K562 (cell line): ENCODE measurements at regions not wholly inside any gene's neighbourhood (a gene's known extent, or its start where the extent isn't known, plus 50 kb on each side); places are given as distances from the start of the nearest gene placed in this dataset.

Source experiments
- ATAC-seq: fragments of 200-7000 bp; cut with Tn5 transposase; 3 replicates; pipeline ENCODE4 v1.9.1; 2020; ENCODE audit warnings: moderate library complexity
- BruUV-seq: library from RNA; stranded (reverse); fragments of 400-500 nt; replicated peaks from 2 replicates; lab custom pipeline; 2021; lab: Mats Ljungman, UMichigan
- CTCF ChIA-PET: fragments of 300-600 bp; formaldehyde crosslinking; extraction: SDS; loops from one replicate; lab custom pipeline; 2021; ENCODE audit warnings: low intra/inter-chr PET ratio; lab: Yijun Ruan, JAX
- POLR2A ChIA-PET: fragments of 300-600, 350-650 bp; sonication (Branson Sonifier 250); formaldehyde crosslinking; extraction: SDS; loops from one replicate; lab custom pipeline; 2021; ENCODE audit warnings: antibody characterized with exemption, inconsistent platforms; lab: Yijun Ruan, JAX
- DNase-seq, 4 experiments: peaks; one replicate each; pipeline versions ENCODE4 v3.0.0 to v3.0.0-alpha.2; 2011 to 2018; ENCODE audit warnings: low spot score in 3 of 4, mixed read lengths in 3 of 4; ENCODE audit errors: extremely low read depth in 1 of 4
- FAIRE-seq: peaks from 2 replicates; lab custom pipeline; 2011; peaks lifted over from hg19 to GRCh38; lab: Jason Lieb, UNC
- H2AFZ ChIP-seq: 2 replicates; pipeline ENCODE4 v1.6.0; 2011; ENCODE audit warnings: low read depth, low read length, control low read depth, inconsistent platforms
- H3K27ac ChIP-seq: fragments of 200-600 bp; 3 replicates; pipeline ENCODE4 v1.8.0; 2011; ENCODE audit warnings: low read depth, mild to moderate bottlenecking, control low read depth, inconsistent platforms, low read length, moderate library complexity, mixed read lengths; ENCODE audit errors: extremely low read depth
- H3K27me3 ChIP-seq, 2 experiments: fragments of 300-600 bp in 1 of 2; 2 replicates in 1 of 2; 3 replicates in 1 of 2; pipeline versions ENCODE4 v1.6.0 to v1.8.0; 2011; ENCODE audit warnings: inconsistent platforms in 2 of 2, low read length in 2 of 2, mild to moderate bottlenecking in 1 of 2, mixed read lengths in 1 of 2, moderate library complexity in 1 of 2; ENCODE audit not compliant: control insufficient read depth in 2 of 2, insufficient read depth in 2 of 2
- H3K36me3 ChIP-seq: fragments of 300-600 bp; 3 replicates; pipeline ENCODE4 v1.8.0; 2011; ENCODE audit warnings: mild to moderate bottlenecking, low read length, inconsistent platforms; ENCODE audit not compliant: control insufficient read depth, insufficient read depth
- H3K4me1 ChIP-seq, 2 experiments: fragments of 200-600 bp in 1 of 2; replicated peaks in 1 of 2; 2 replicates in 1 of 2; 3 replicates in 1 of 2; pipeline versions ENCODE4 v1.5.1 to v1.8.0; 2011; ENCODE audit warnings: inconsistent platforms in 2 of 2, low read length in 2 of 2, mild to moderate bottlenecking in 1 of 2, mixed read lengths in 1 of 2, moderate library complexity in 1 of 2; ENCODE audit not compliant: control insufficient read depth in 2 of 2, insufficient read depth in 2 of 2
- H3K4me2 ChIP-seq: 2 replicates; pipeline ENCODE4 v1.6.1; 2011; ENCODE audit warnings: low read length, control low read depth, inconsistent platforms, mixed read lengths; ENCODE audit not compliant: insufficient read depth
- H3K4me3 ChIP-seq: fragments of 200-600 bp; sonication (generic), shearing (Covaris generic); 2 replicates; pipeline ENCODE4 v1.5.1; 2016; ENCODE audit warnings: control low read depth, inconsistent platforms
- H3K79me2 ChIP-seq: fragments of 200-600 bp; 3 replicates; pipeline ENCODE4 v1.8.0; 2011; ENCODE audit warnings: low read length, inconsistent platforms; ENCODE audit not compliant: control insufficient read depth, insufficient read depth
- H3K9ac ChIP-seq, 2 experiments: 2 replicates each; pipeline versions ENCODE4 v1.6.0 to v1.6.1; 2011; ENCODE audit warnings: low read depth in 2 of 2, low read length in 2 of 2, control low read depth in 1 of 2, inconsistent platforms in 1 of 2, mild to moderate bottlenecking in 1 of 2, mixed read lengths in 1 of 2; ENCODE audit not compliant: insufficient read depth in 1 of 2
- H3K9me1 ChIP-seq: one replicate; pipeline ENCODE4 v1.6.0; 2011; ENCODE audit warnings: inconsistent platforms, mild to moderate bottlenecking, low read length, moderate library complexity; ENCODE audit not compliant: control insufficient read depth, insufficient read depth
- H3K9me3 ChIP-seq: replicated peaks from 2 replicates; pipeline ENCODE4 v1.5.1; 2011; ENCODE audit warnings: low read depth, low read length, inconsistent platforms; ENCODE audit not compliant: control insufficient read depth, insufficient read depth
- H4K20me1 ChIP-seq: replicated peaks from 2 replicates; pipeline ENCODE4 v1.6.1; 2011; ENCODE audit warnings: low read length, inconsistent platforms, mixed read lengths; ENCODE audit not compliant: control insufficient read depth, insufficient read depth
- DEAF1 ChIP-seq: fragments of 450-650 bp; formaldehyde crosslinking; IDR thresholded peaks from 2 replicates; pipeline ENCODE4 v1.4.0; 2020; ENCODE audit warnings: mild to moderate bottlenecking, moderate library complexity
- MYC ChIP-seq, 2 experiments: fragments of 250-450 bp in 1 of 2; sonication (Bioruptor Pico) in 1 of 2; IDR thresholded peaks; 2 replicates each; pipeline versions ENCODE4 v1.5.1 to v1.6.1; 2012 to 2021; ENCODE audit warnings: low read depth in 2 of 2, borderline replicate concordance in 1 of 2, improper control_type of control experiment in 1 of 2, low read length in 1 of 2, mild to moderate bottlenecking in 1 of 2, moderate library complexity in 1 of 2
- NR2F6 ChIP-seq: fragments of 450-650 bp; formaldehyde crosslinking; IDR thresholded peaks from 2 replicates; pipeline ENCODE4 v1.4.0; 2020; ENCODE audit warnings: mild to moderate bottlenecking
- PHB2 ChIP-seq: fragments of 450-650 bp; IDR thresholded peaks from 2 replicates; pipeline ENCODE4 v1.6.1; 2017; ENCODE audit warnings: low read depth
- PRMT5 ChIP-seq: sonication (generic); formaldehyde crosslinking; IDR thresholded peaks from 2 replicates; pipeline ENCODE4 v1.5.0; 2020; ENCODE audit warnings: missing genetic modification reagents
- REST ChIP-seq, 2 experiments: fragments of 450-650 bp; formaldehyde crosslinking in 1 of 2; IDR thresholded peaks; 2 replicates each; pipeline versions ENCODE4 v1.4.0 to v1.6.1; 2014 to 2020; ENCODE audit warnings: mild to moderate bottlenecking in 2 of 2, borderline replicate concordance in 1 of 2, low read depth in 1 of 2
- SNIP1 ChIP-seq: fragments of 450-650 bp; IDR thresholded peaks from 2 replicates; pipeline ENCODE4 v1.7.1; 2017; ENCODE audit warnings: low read depth, mild to moderate bottlenecking
- SOX6 ChIP-seq: fragments of 450-650 bp; IDR thresholded peaks from 2 replicates; pipeline ENCODE4 v1.6.1; 2014; ENCODE audit warnings: mild to moderate bottlenecking
- ZNF121 ChIP-seq: sonication (generic); formaldehyde crosslinking; conservative IDR thresholded peaks from 2 replicates; pipeline ENCODE4 v1.8.0; 2022; ENCODE audit warnings: missing genetic modification reagents
- ZNF324 ChIP-seq: fragments of 250-450 bp; sonication (Bioruptor Pico); IDR thresholded peaks from 2 replicates; pipeline ENCODE4 v1.4.0; 2020; ENCODE audit warnings: mild to moderate bottlenecking
- ZNF57 ChIP-seq: fragments of 450-650 bp; formaldehyde crosslinking; IDR thresholded peaks from 2 replicates; pipeline ENCODE4 v1.4.0; 2020; ENCODE audit warnings: mild to moderate bottlenecking, moderate library complexity
- ZNF778 ChIP-seq: fragments of 450-650 bp; formaldehyde crosslinking; IDR thresholded peaks from 2 replicates; pipeline ENCODE4 v1.4.0; 2020; ENCODE audit warnings: mild to moderate bottlenecking, moderate library complexity
- WGBS: fragments of 100-300 bp; shearing (Covaris generic); methylation state at CpG from one replicate; pipeline ENCODE4 v1.1.6; 2016; ENCODE audit warnings: low coverage, mixed read lengths; ENCODE audit not compliant: insufficient coverage; ENCODE audit errors: missing lambda C conversion rate; 5-methylcytosine and 5-hydroxymethylcytosine counted together
- in situ Hi-C: fragments of 300-500 bp; cut with MboI; formaldehyde crosslinking; loops from 4 replicates; pipeline ENCODE4 v1.15.0; 2018; ENCODE audit warnings: inconsistent platforms, mixed read lengths
- intact Hi-C: fragments of 100-400 bp; cut with micrococcal nuclease; formaldehyde crosslinking; loops from 2 replicates; pipeline ENCODE4 v1.14.2; 2022

GRCh38 chr1:184242507-184242943, 144.3 kb upstream of the C1orf21 start (continued):
- TF ChIP-seq REST (IDR thresholded peaks at IDR 0.05; ENCODE audit: borderline replicate concordance), result 0 out of 2 replicates have a peak, but pooled peaks have one; percentile 8
- no peak for TF ChIP-seq REST (CRISPR knock-in tag; IDR thresholded peaks at IDR 0.05; ENCODE audit: low read depth)

GRCh38 chr1:184244962-184245361, 141.9 kb upstream of the C1orf21 start:
- Histone ChIP-seq H3K9me1 (no peaks in the 10 kb centered on the region), H3K4me2 (no peak overlapping the region), H3K27ac (no peak overlapping the region), H2AFZ (no peak overlapping the region), H3K9me3 (no peaks in the 10 kb centered on the region), H3K36me3 (no peaks in the 10 kb centered on the region), H3K27me3 (no peaks in the 10 kb centered on the region), H3K9ac (no peak overlapping the region), H3K4me1 (no peaks in the 10 kb centered on the region; a peak in 1 of 5 replicates), H4K20me1 (no peaks in the 10 kb centered on the region), H3K79me2 (no peaks in the 10 kb centered on the region), H3K4me3 (no peak overlapping the region)
- ATAC-seq (no peak), DNase-seq (no peak), FAIRE-seq (no peak)
- POLR2A ChIA-PET, result no interaction called here
- WGBS, result 0% methylated on average over 2 of the region's 2 CpGs
- intact Hi-C loops (loop anchor here (10.0 kb wide), 1 partner anchor 420 kb away; no protein-coding TSS in a partner anchor), in situ Hi-C loops (no loop called here)
- CTCF ChIA-PET, result no interaction called here
- no TSS peak for BruUV-seq
- TF ChIP-seq ZNF324 (CRISPR knock-in tag) (no peak), ZNF121 (no peak), ZNF57 (CRISPR knock-in tag) (no peak), SNIP1 (no peak), SOX6 (no peak), ZNF778 (CRISPR knock-in tag) (no peak), PHB2 (no peak), MYC (IDR thresholded peaks at IDR 0.05; ENCODE audit: low read depth, low read length) (no peak), MYC (CRISPR knock-in tag; IDR thresholded peaks at IDR 0.05; ENCODE audit: borderline replicate concordance, low read depth) (no peak), DEAF1 (CRISPR knock-in tag) (no peak), NR2F6 (CRISPR knock-in tag) (no peak), PRMT5 (no peak)
